ENCODE measurements at regions not wholly inside any gene's neighbourhood (a gene's known extent, or its start where the extent isn't known, plus 50 kb on each side); places are given as distances from the start of the nearest gene placed in this dataset.

GRCh38 chr1:5704561-5705514, 287.4 kb downstream of the NPHP4 start:
- Histone ChIP-seq H3K4me2 (ENCODE audit: low read length) (no peak overlapping the region), H3K4me3 (ENCODE audit: low read depth, low read length) (no peak overlapping the region), H2AFZ (no peak overlapping the region), H3K27me3 (ENCODE audit: control insufficient read depth, insufficient read depth, low read length) (no peaks in the 10 kb centered on the region), H3K4me1 (no peaks in the 10 kb centered on the region), H3K27ac (no peak overlapping the region), H3K79me2 (no peaks in the 10 kb centered on the region), H3K9me3 (ENCODE audit: control insufficient read depth, low read length) (no peaks in the 10 kb centered on the region), H3K9ac (no peak overlapping the region), H3K36me3 (ENCODE audit: control insufficient read depth, insufficient read depth, low read length) (no peaks in the 10 kb centered on the region)
- TF ChIP-seq, protein P1, sequence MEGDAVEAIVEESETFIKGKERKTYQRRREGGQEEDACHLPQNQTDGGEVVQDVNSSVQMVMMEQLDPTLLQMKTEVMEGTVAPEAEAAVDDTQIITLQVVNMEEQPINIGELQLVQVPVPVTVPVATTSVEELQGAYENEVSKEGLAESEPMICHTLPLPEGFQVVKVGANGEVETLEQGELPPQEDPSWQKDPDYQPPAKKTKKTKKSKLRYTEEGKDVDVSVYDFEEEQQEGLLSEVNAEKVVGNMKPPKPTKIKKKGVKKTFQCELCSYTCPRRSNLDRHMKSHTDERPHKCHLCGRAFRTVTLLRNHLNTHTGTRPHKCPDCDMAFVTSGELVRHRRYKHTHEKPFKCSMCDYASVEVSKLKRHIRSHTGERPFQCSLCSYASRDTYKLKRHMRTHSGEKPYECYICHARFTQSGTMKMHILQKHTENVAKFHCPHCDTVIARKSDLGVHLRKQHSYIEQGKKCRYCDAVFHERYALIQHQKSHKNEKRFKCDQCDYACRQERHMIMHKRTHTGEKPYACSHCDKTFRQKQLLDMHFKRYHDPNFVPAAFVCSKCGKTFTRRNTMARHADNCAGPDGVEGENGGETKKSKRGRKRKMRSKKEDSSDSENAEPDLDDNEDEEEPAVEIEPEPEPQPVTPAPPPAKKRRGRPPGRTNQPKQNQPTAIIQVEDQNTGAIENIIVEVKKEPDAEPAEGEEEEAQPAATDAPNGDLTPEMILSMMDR (IDR thresholded peaks at IDR 0.05), result no peak

- Histone ChIP-seq H3K4me1 (no peaks in the 10 kb centered on the region), H2AFZ (no peak overlapping the region), H3K27me3 (ENCODE audit: control insufficient read depth, insufficient read depth, low read length) (no peaks in the 10 kb centered on the region), H3K9me3 (ENCODE audit: control insufficient read depth, low read length) (no peaks in the 10 kb centered on the region), H3K9ac (no peak overlapping the region), H3K79me2 (no peaks in the 10 kb centered on the region), H3K4me3 (ENCODE audit: low read depth, low read length) (no peak overlapping the region), H3K27ac (no peak overlapping the region), H3K36me3 (ENCODE audit: control insufficient read depth, insufficient read depth, low read length) (no peaks in the 10 kb centered on the region), H3K4me2 (ENCODE audit: low read length) (no peak overlapping the region)
- TF ChIP-seq, protein P1 (IDR thresholded peaks at IDR 0.05), result no peak
Observed at GRCh38 chr1:5701642-5702041, 290.6 kb downstream of the NPHP4 start.

DNA sequence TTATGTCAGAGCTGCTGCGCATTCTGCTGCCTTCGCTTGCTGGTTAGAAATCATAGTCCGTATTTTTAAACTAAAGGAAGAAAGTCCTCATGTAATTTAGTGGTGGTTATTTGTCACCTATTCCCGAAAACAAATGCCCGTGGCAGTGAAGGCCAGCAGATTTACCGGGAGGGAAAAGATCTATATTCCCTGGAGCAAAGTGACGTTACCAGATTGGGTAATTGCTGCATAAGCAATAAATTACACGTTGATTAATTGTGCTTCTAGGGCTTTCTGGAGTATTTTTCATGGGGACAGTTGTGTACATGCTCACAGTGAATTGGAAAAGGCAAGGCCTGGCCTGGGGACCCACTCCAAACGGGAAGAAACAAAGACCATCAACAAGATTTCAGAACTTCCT, 298.7 kb downstream of the NPHP4 start:
- H3K4me3 ChIP-seq (ENCODE audit: low read depth, low read length), result no peak overlapping the region
- no peaks in the 10 kb centered on the region for H3K9me3 ChIP-seq (ENCODE audit: control insufficient read depth, low read length)
- no peaks in the 10 kb centered on the region for H3K4me1 ChIP-seq
- TF ChIP-seq, protein P1 (IDR thresholded peaks at IDR 0.05), result no peak
- no peak overlapping the region for H2AFZ ChIP-seq
- no peak overlapping the region for H3K4me2 ChIP-seq (ENCODE audit: low read length)
- no peak overlapping the region for H3K9ac ChIP-seq
- no peaks in the 10 kb centered on the region for H3K79me2 ChIP-seq
- H3K27me3 ChIP-seq (ENCODE audit: control insufficient read depth, insufficient read depth, low read length), result no peaks in the 10 kb centered on the region
- no peak overlapping the region for H3K27ac ChIP-seq
- no peaks in the 10 kb centered on the region for H3K36me3 ChIP-seq (ENCODE audit: control insufficient read depth, insufficient read depth, low read length)

GRCh38 chr1:5692664-5693063, 299.6 kb downstream of the NPHP4 start:
- TF ChIP-seq, protein P1 (IDR thresholded peaks at IDR 0.05), result no peak
- Histone ChIP-seq H3K27me3 (ENCODE audit: control insufficient read depth, insufficient read depth, low read length) (no peaks in the 10 kb centered on the region), H3K4me2 (ENCODE audit: low read length) (no peak overlapping the region), H2AFZ (no peak overlapping the region), H3K36me3 (ENCODE audit: control insufficient read depth, insufficient read depth, low read length) (no peaks in the 10 kb centered on the region), H3K79me2 (no peaks in the 10 kb centered on the region), H3K9ac (no peak overlapping the region), H3K4me3 (ENCODE audit: low read depth, low read length) (no peak overlapping the region), H3K27ac (no peak overlapping the region), H3K4me1 (no peaks in the 10 kb centered on the region), H3K9me3 (ENCODE audit: control insufficient read depth, low read length) (no peaks in the 10 kb centered on the region)
